GM12872 (cell line): ENCODE measurements at regions not wholly inside any gene's neighbourhood (a gene's known extent, or its start where the extent isn't known, plus 50 kb on each side); places are given as distances from the start of the nearest gene placed in this dataset.

Experiments
- TF ChIP-seq, protein P1 (sequence below): IDR thresholded peaks from 3 replicates; pipeline ENCODE4 v1.5.1; 2011; ENCODE audit warnings: low read depth, mild to moderate bottlenecking, low read length, moderate library complexity; ENCODE audit not compliant: insufficient read depth

GRCh38 chr16:54647725-54648221 is 282.9 kb upstream of the IRX5 start:
- TF ChIP-seq, protein P1, sequence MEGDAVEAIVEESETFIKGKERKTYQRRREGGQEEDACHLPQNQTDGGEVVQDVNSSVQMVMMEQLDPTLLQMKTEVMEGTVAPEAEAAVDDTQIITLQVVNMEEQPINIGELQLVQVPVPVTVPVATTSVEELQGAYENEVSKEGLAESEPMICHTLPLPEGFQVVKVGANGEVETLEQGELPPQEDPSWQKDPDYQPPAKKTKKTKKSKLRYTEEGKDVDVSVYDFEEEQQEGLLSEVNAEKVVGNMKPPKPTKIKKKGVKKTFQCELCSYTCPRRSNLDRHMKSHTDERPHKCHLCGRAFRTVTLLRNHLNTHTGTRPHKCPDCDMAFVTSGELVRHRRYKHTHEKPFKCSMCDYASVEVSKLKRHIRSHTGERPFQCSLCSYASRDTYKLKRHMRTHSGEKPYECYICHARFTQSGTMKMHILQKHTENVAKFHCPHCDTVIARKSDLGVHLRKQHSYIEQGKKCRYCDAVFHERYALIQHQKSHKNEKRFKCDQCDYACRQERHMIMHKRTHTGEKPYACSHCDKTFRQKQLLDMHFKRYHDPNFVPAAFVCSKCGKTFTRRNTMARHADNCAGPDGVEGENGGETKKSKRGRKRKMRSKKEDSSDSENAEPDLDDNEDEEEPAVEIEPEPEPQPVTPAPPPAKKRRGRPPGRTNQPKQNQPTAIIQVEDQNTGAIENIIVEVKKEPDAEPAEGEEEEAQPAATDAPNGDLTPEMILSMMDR, result no peak

DNA sequence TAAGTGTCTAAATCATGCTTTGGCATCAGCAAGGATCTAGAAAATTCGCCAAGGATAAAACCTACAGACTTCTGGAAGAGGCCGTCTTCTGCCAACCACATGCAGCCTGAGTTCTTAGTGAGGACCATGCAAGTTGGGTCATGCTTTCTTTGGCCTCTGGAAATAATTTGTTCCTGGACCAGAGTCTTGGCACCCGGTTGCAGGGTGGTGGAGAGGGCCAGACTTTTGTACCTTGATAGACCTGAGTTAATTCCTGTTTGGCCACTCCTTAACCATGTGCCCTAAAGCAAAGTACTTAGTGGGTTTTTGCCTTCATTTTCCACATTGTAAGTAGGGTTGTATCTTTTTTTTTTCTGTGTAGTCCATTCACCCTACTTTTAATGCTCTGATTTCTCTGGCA is 283.4 kb upstream of the IRX5 start:
- TF ChIP-seq, protein P1, result no peak

DNA sequence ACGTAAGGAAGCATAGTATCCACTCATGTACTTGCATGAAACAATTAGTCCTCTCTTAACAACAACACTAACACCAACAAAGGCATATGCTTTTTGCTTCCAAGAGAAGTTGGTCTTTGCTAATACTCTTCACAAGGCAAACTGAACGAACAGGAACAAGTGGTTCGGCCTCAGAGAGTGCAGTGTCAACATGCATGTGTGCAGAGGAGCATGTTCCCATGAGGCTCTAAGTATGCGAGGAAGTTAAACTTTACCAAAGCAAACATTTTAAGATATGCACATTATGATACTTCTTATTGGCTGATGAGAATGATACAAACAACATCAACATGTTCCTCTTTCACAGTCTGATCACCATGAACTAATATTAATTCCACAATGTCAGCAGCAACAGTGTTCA is 285.3 kb upstream of the IRX5 start:
- TF ChIP-seq, protein P1, result no peak

GRCh38 chr16:54636221-54636793 is 294.4 kb upstream of the IRX5 start:
- TF ChIP-seq, protein P1, result no peak

GRCh38 chr16:54633943-54634362 is 296.7 kb upstream of the IRX5 start:
- TF ChIP-seq, protein P1, result 0 out of 3 replicates have a peak, but pooled peaks have one; percentile 27

GRCh38 chr16:54632322-54633220 is 298.1 kb upstream of the IRX5 start:
- TF ChIP-seq, protein P1, result no peak

DNA sequence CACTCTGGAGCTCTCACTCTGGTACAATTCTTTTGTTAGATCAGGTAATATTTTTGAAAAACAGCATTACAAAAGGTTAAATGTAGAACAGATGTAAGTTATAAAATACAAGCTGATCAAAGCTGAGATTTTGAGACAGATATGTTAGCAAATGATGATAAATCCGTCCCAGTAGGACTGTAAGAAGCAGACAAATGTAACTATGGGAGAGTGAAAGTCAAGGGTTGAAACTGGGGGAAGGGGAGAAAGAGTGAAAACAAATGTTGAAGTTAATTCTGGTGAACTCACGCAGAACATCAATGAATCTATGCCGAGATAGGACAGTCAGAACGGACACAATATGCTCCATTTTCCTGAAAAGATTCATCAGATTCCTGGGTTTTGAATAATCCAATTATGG is 298.9 kb upstream of the IRX5 start:
- TF ChIP-seq, protein P1, result no peak
